Fibroblast of lung (primary cell): ENCODE measurements at regions not wholly inside any gene's neighbourhood (a gene's known extent, or its start where the extent isn't known, plus 50 kb on each side); places are given as distances from the start of the nearest gene placed in this dataset.

Source experiments
- EZH2 ChIP-seq: IDR thresholded peaks from 2 replicates; pipeline ENCODE4 v1.5.1; 2012; ENCODE audit warnings: low read length, control low read depth, mild to moderate bottlenecking; ENCODE audit errors: missing control alignments
- TF ChIP-seq, protein P1 (sequence below), 2 donors: IDR thresholded peaks in 1 of 2; conservative IDR thresholded peaks in 1 of 2; 1 replicate in 1 of 2; 2 replicates in 1 of 2; pipeline ENCODE4 v1.5.1; 2011 to 2012; ENCODE audit warnings: low read length in 2 of 2, control low read depth in 1 of 2, inconsistent platforms in 1 of 2, low read depth in 1 of 2, mild to moderate bottlenecking in 1 of 2

DNA sequence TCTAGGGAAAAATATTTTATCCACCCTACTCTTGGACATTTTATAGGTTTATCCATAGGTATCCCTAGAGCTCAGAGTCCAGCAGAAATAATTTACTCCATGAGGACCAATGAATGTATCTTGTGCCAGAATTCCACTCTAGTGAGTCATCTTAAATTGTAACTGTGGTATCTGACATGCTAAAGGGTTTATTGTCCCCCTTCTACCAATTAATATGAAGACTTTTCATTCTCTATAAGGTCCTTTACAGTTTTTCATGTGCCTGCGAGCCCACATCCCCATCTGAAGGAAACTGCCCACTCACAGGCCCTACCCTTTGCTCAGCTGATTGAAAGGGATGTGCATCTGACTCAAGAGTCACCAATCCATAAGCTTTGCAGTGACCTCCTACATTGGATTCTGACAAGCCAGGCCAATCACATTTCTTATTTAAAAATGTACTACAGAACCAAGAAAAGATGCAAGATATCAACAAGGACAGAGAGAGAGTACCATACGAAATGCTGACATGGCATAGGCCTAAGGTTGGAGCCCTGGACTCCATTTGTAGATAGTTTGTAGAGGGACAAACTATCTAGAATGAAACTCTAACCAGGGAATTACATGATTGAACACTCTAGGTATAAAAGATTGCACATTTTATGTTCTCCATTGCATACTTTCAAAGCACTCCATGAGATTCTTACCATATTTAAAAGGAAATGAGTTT, 93.4 kb upstream of the DEFB112 start:
- TF ChIP-seq, protein P1, sequence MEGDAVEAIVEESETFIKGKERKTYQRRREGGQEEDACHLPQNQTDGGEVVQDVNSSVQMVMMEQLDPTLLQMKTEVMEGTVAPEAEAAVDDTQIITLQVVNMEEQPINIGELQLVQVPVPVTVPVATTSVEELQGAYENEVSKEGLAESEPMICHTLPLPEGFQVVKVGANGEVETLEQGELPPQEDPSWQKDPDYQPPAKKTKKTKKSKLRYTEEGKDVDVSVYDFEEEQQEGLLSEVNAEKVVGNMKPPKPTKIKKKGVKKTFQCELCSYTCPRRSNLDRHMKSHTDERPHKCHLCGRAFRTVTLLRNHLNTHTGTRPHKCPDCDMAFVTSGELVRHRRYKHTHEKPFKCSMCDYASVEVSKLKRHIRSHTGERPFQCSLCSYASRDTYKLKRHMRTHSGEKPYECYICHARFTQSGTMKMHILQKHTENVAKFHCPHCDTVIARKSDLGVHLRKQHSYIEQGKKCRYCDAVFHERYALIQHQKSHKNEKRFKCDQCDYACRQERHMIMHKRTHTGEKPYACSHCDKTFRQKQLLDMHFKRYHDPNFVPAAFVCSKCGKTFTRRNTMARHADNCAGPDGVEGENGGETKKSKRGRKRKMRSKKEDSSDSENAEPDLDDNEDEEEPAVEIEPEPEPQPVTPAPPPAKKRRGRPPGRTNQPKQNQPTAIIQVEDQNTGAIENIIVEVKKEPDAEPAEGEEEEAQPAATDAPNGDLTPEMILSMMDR (conservative IDR thresholded peaks at IDR 0.05 in 1 of 2, IDR thresholded peaks at IDR 0.05 in 1 of 2; ENCODE audit: low read depth in 1 of 2, low read length in 2 of 2), result no peak
- TF ChIP-seq EZH2, result no peak
